ENCODE measurements at regions not wholly inside any gene's neighbourhood (a gene's known extent, or its start where the extent isn't known, plus 50 kb on each side); places are given as distances from the start of the nearest gene placed in this dataset.

GRCh38 chr7:17668122-17668521 lies 272.2 kb downstream of the SNX13 start:
- Histone ChIP-seq H3K9me3 (ENCODE audit: low read length) (no peaks in the 10 kb centered on the region), H3K9ac (ENCODE audit: insufficient read depth, low read depth, low read length) (no peak overlapping the region), H3K27me3 (ENCODE audit: control insufficient read depth in 1 of 2, insufficient read depth in 2 of 2, low read length in 2 of 2) (no peaks in the 10 kb centered on the region; a peak in 1 of 5 replicates), H3K27ac (ENCODE audit: extremely low read length, insufficient read depth, low read length) (no peak overlapping the region), H2AFZ (ENCODE audit: low read length) (no peak overlapping the region), H3K36me3 (replicated peaks in 1 of 2; ENCODE audit: control insufficient read depth in 1 of 2, insufficient read depth in 2 of 2, low read length in 2 of 2) (no peaks in the 10 kb centered on the region), H3K4me1 (ENCODE audit: insufficient read depth, low read length) (no peaks in the 10 kb centered on the region), H3K4me3 (replicated peaks in 1 of 3; ENCODE audit: insufficient read depth in 1 of 3, low read depth in 2 of 3, low read length in 3 of 3) (no peak overlapping the region), H4K20me1 (ENCODE audit: insufficient read depth, low read length) (no peaks in the 10 kb centered on the region), H3K4me2 (ENCODE audit: low read depth, low read length) (no peak overlapping the region), H3K79me2 (ENCODE audit: insufficient read depth, low read length) (no peaks in the 10 kb centered on the region)
- ChIA-PET CTCF (ENCODE audit: low intra/inter-chr PET ratio, low total read pairs) (no interaction called here), POLR2A (no interaction called here)
- intact Hi-C loops (cut with micrococcal nuclease; ENCODE audit: unreplicated experiment) = no loop called here
- DNase-seq (ENCODE audit: low spot score) (no peak), FAIRE-seq (no peak), ATAC-seq (no peak)
- in situ Hi-C loops (cut with HindIII; ENCODE audit: extremely low pct_ligation_motif_present, low pct_unique_long_range_greater_than_20kb) = no loop called here
- TF ChIP-seq HES4 (CRISPR knock-in tag; IDR thresholded peaks at IDR 0.05; ENCODE audit: borderline replicate concordance) = no peak
- TF ChIP-seq, protein P1, sequence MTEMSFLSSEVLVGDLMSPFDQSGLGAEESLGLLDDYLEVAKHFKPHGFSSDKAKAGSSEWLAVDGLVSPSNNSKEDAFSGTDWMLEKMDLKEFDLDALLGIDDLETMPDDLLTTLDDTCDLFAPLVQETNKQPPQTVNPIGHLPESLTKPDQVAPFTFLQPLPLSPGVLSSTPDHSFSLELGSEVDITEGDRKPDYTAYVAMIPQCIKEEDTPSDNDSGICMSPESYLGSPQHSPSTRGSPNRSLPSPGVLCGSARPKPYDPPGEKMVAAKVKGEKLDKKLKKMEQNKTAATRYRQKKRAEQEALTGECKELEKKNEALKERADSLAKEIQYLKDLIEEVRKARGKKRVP (CRISPR knock-in tag; IDR thresholded peaks at IDR 0.05) = no peak
- no peak for TF ChIP-seq ZFP36L1 (CRISPR knock-in tag; IDR thresholded peaks at IDR 0.05)
- no peak for TF ChIP-seq ZNF331 (CRISPR knock-in tag; IDR thresholded peaks at IDR 0.05)
- TF ChIP-seq, protein P2, sequence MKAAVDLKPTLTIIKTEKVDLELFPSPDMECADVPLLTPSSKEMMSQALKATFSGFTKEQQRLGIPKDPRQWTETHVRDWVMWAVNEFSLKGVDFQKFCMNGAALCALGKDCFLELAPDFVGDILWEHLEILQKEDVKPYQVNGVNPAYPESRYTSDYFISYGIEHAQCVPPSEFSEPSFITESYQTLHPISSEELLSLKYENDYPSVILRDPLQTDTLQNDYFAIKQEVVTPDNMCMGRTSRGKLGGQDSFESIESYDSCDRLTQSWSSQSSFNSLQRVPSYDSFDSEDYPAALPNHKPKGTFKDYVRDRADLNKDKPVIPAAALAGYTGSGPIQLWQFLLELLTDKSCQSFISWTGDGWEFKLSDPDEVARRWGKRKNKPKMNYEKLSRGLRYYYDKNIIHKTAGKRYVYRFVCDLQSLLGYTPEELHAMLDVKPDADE (CRISPR knock-in tag; IDR thresholded peaks at IDR 0.05) = no peak
- no peak for TF ChIP-seq PRPF4 (IDR thresholded peaks at IDR 0.05; ENCODE audit: low read depth, low read length, poor library complexity, severe bottlenecking)
- no peak for TF ChIP-seq TFDP2 (CRISPR knock-in tag; IDR thresholded peaks at IDR 0.05)
- TF ChIP-seq FLYWCH1 (CRISPR knock-in tag; IDR thresholded peaks at IDR 0.05) = no peak
- TF ChIP-seq, protein P3, sequence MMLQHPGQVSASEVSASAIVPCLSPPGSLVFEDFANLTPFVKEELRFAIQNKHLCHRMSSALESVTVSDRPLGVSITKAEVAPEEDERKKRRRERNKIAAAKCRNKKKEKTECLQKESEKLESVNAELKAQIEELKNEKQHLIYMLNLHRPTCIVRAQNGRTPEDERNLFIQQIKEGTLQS (CRISPR knock-in tag; IDR thresholded peaks at IDR 0.05) = no peak
- TF ChIP-seq, protein P4, sequence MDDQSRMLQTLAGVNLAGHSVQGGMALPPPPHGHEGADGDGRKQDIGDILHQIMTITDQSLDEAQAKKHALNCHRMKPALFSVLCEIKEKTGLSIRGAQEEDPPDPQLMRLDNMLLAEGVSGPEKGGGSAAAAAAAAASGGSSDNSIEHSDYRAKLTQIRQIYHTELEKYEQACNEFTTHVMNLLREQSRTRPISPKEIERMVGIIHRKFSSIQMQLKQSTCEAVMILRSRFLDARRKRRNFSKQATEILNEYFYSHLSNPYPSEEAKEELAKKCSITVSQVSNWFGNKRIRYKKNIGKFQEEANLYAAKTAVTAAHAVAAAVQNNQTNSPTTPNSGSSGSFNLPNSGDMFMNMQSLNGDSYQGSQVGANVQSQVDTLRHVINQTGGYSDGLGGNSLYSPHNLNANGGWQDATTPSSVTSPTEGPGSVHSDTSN (CRISPR knock-in tag; IDR thresholded peaks at IDR 0.05; ENCODE audit: borderline replicate concordance) = no peak
- TF ChIP-seq, protein P5, sequence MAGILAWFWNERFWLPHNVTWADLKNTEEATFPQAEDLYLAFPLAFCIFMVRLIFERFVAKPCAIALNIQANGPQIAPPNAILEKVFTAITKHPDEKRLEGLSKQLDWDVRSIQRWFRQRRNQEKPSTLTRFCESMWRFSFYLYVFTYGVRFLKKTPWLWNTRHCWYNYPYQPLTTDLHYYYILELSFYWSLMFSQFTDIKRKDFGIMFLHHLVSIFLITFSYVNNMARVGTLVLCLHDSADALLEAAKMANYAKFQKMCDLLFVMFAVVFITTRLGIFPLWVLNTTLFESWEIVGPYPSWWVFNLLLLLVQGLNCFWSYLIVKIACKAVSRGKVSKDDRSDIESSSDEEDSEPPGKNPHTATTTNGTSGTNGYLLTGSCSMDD (CRISPR knock-in tag; IDR thresholded peaks at IDR 0.05) = no peak
- TF ChIP-seq ZNF7 (CRISPR knock-in tag; IDR thresholded peaks at IDR 0.05) = no peak
- BruUV-seq (replicated peaks) = no TSS peak

All from HepG2 (cell line).